Endodermal cell (in vitro differentiated cells): ENCODE measurements at regions not wholly inside any gene's neighbourhood (a gene's known extent, or its start where the extent isn't known, plus 50 kb on each side); places are given as distances from the start of the nearest gene placed in this dataset.

Experiments
- DNase-seq: peaks from one replicate; pipeline ENCODE4 v3.0.0-alpha.2; 2017
- H3K27ac ChIP-seq: 2 replicates; pipeline ENCODE4 v1.5.1; 2013; ENCODE audit warnings: mild to moderate bottlenecking, low read depth, low read length, moderate library complexity
- H3K27me3 ChIP-seq: 2 replicates; pipeline ENCODE4 v1.6.1; 2013; ENCODE audit warnings: mild to moderate bottlenecking, low read length, moderate library complexity; ENCODE audit not compliant: insufficient read depth, control insufficient read depth, poor library complexity, severe bottlenecking
- H3K36me3 ChIP-seq: 2 replicates; pipeline ENCODE4 v1.7.0; 2013; ENCODE audit warnings: mild to moderate bottlenecking, low read length, moderate library complexity; ENCODE audit not compliant: control insufficient read depth, insufficient read depth
- H3K4me1 ChIP-seq: one replicate; pipeline ENCODE4 v1.7.0; 2013; ENCODE audit warnings: low read length; ENCODE audit not compliant: control insufficient read depth, insufficient read depth
- H3K4me3 ChIP-seq: 2 replicates; pipeline ENCODE4 v1.5.1; 2013; ENCODE audit warnings: mild to moderate bottlenecking, low read length, moderate library complexity
- H3K9ac ChIP-seq: 2 replicates; pipeline ENCODE4 v1.6.1; 2013; ENCODE audit warnings: mild to moderate bottlenecking, low read length, moderate library complexity; ENCODE audit not compliant: poor library complexity, severe bottlenecking; ENCODE audit errors: extremely low read depth
- H3K9me3 ChIP-seq: 2 replicates; pipeline ENCODE4 v1.6.1; 2013; ENCODE audit warnings: mild to moderate bottlenecking, low read length, moderate library complexity; ENCODE audit not compliant: control insufficient read depth
- H3K27ac Mint-ChIP-seq: 2 replicates; pipeline ENCODE4 v1.8.0; 2020; ENCODE audit warnings: mixed read lengths
- H3K27me3 Mint-ChIP-seq: 2 replicates; pipeline ENCODE4 v1.8.0; 2021; ENCODE audit warnings: mild to moderate bottlenecking, mixed read lengths; ENCODE audit not compliant: insufficient read depth
- H3K36me3 Mint-ChIP-seq: 2 replicates; pipeline ENCODE4 v1.8.0; 2020; ENCODE audit warnings: low read depth, mixed read lengths
- H3K4me1 Mint-ChIP-seq: 2 replicates; pipeline ENCODE4 v1.8.0; 2020; ENCODE audit warnings: mixed read lengths
- H3K4me3 Mint-ChIP-seq: 2 replicates; pipeline ENCODE4 v1.8.0; 2020; ENCODE audit warnings: mild to moderate bottlenecking, moderate library complexity, mixed read lengths
- H3K9me3 Mint-ChIP-seq: 2 replicates; pipeline ENCODE4 v1.8.0; 2020; ENCODE audit warnings: mild to moderate bottlenecking, mixed read lengths
- CTCF ChIP-seq: fragments of 200-600 bp; sonication (generic); conservative IDR thresholded peaks from 2 replicates; pipeline ENCODE4 v1.5.0; 2021; ENCODE audit warnings: antibody characterized with exemption, mild to moderate bottlenecking
- WGBS, 2 experiments: methylation state at CpG; one replicate each; pipeline versions ENCODE4 v1.1.5 to v1.1.7; 2013; ENCODE audit warnings: missing lambda C conversion rate in 2 of 2, mixed read lengths in 1 of 2; ENCODE audit not compliant: insufficient coverage in 1 of 2, insufficient read length in 1 of 2; 5-methylcytosine and 5-hydroxymethylcytosine counted together

GRCh38 chr6:8279041-8279805 is 156.1 kb downstream of the SLC35B3 start:
- Histone ChIP-seq H3K9me3 (no peaks in the 10 kb centered on the region), H3K4me1 (peaks cover 9% of the 10 kb centered on the region), H3K36me3 (no peaks in the 10 kb centered on the region), H3K27me3 (peaks cover 12% of the 10 kb centered on the region), H3K27ac (peak overlapping the region; percentile 22), H3K9ac (no peak overlapping the region), H3K4me3 (no peak overlapping the region)
- peaks cover 30% of the 10 kb centered on the region for H3K27me3 Mint-ChIP-seq
- H3K27ac Mint-ChIP-seq = no peak overlapping the region
- 82 to 93% methylated on average over 10 to 15 of the region's 15 CpGs for WGBS, 2 experiments
- H3K9me3 Mint-ChIP-seq = peaks cover 6% of the 10 kb centered on the region
- H3K4me1 Mint-ChIP-seq = peaks cover 20% of the 10 kb centered on the region
- no peak overlapping the region for H3K4me3 Mint-ChIP-seq
- H3K36me3 Mint-ChIP-seq = no peaks in the 10 kb centered on the region
- TF ChIP-seq CTCF = no peak
- no peak for DNase-seq

- Histone ChIP-seq H3K9me3 (no peaks in the 10 kb centered on the region), H3K4me3 (no peak overlapping the region), H3K4me1 (peaks cover 9% of the 10 kb centered on the region), H3K27me3 (peaks cover 12% of the 10 kb centered on the region), H3K27ac (no peak overlapping the region), H3K36me3 (no peaks in the 10 kb centered on the region), H3K9ac (no peak overlapping the region)
- no peak overlapping the region for H3K27ac Mint-ChIP-seq
- peaks cover 6% of the 10 kb centered on the region for H3K9me3 Mint-ChIP-seq
- peaks cover 20% of the 10 kb centered on the region for H3K4me1 Mint-ChIP-seq
- no peaks in the 10 kb centered on the region for H3K36me3 Mint-ChIP-seq
- H3K27me3 Mint-ChIP-seq = peaks cover 30% of the 10 kb centered on the region
- TF ChIP-seq CTCF = no peak
- no peak overlapping the region for H3K4me3 Mint-ChIP-seq
- DNase-seq = no peak
- 62 to 69% methylated on average over 5 to 8 of the region's 8 CpGs for WGBS, 2 experiments
Measured at GRCh38 chr6:8278562-8278961, 156.8 kb downstream of the SLC35B3 start.

GRCh38 chr6:8277769-8278168 is 157.6 kb downstream of the SLC35B3 start:
- Mint-ChIP-seq H3K27ac (no peak overlapping the region), H3K4me1 (peaks cover 20% of the 10 kb centered on the region), H3K27me3 (peaks cover 30% of the 10 kb centered on the region), H3K4me3 (no peak overlapping the region), H3K9me3 (peaks cover 2% of the 10 kb centered on the region), H3K36me3 (no peaks in the 10 kb centered on the region)
- no peak for TF ChIP-seq CTCF
- Histone ChIP-seq H3K9me3 (no peaks in the 10 kb centered on the region), H3K27ac (no peak overlapping the region), H3K27me3 (peaks cover 12% of the 10 kb centered on the region), H3K36me3 (no peaks in the 10 kb centered on the region), H3K9ac (no peak overlapping the region), H3K4me3 (no peak overlapping the region), H3K4me1 (peaks cover 9% of the 10 kb centered on the region)
- DNase-seq = peak; percentile 61
- 69 to 73% methylated on average over 2 to 7 of the region's 7 CpGs for WGBS, 2 experiments
